ENCODE measurements at regions not wholly inside any gene's neighbourhood (a gene's known extent, or its start where the extent isn't known, plus 50 kb on each side); places are given as distances from the start of the nearest gene placed in this dataset. TPM values are rescaled to one million over a fixed set of nuclear protein-coding genes. Genes with fewer than 3 reads are reported as not detected.
"Not testable (repeated sequence)": the region's sequence is repeated elsewhere in the genome, so short reads cannot be mapped to it uniquely, and the experiment has no call there.

- no CpG with 5 or more reads among the region's 74 CpGs for whole genome bisulfite sequencing (ENCODE audit: low lambda C conversion rate, missing lambda C conversion rate)
- not testable (repeated sequence) for DNase-seq (ENCODE audit: low spot score); H2AFZ ChIP-seq
Measured at GRCh38 chr2:90325796-90326353, 1634.4 kb downstream of the RPIA start.

DNA sequence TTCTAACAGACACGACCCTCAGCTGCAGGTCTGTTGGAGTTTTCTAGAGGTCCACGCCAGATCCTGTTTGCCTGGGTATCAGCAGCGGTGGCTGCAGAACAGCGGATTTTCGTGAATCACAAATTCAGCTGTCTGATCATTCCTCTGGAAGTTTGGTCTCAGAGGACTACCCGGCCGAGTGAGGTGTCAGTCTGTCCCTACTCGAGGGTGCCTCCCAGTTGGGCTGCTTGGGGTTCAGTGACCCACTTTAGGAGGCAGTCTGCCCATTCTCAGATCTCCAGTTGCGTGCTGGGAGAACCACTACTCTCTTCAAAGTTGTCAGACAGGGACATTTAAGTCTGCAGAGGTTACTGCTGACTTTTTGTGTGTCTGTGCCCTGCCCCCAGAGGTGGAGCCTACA is 1664.1 kb downstream of the RPIA start:
- WGBS (ENCODE audit: low lambda C conversion rate, missing lambda C conversion rate), result 66% methylated on average over 8 of the region's 9 CpGs
- not testable (repeated sequence) for H3K36me3 ChIP-seq (replicated peaks; ENCODE audit: insufficient read depth, low read depth)

More at GRCh38 chr2:90325796-90326353, 1634.4 kb downstream of the RPIA start:
- not testable (repeated sequence) for H3K36me3 ChIP-seq (replicated peaks; ENCODE audit: insufficient read depth, low read depth); H3K9me2 ChIP-seq (replicated peaks; ENCODE audit: insufficient read depth); H3K27me3 ChIP-seq; H3K27ac ChIP-seq; H3K9me3 ChIP-seq (ENCODE audit: low read depth); H3K4me2 ChIP-seq; H3K79me2 ChIP-seq; H3K4me3 ChIP-seq; H4K20me1 ChIP-seq (ENCODE audit: insufficient read depth, poor library complexity, severe bottlenecking); H3K4me1 ChIP-seq (ENCODE audit: insufficient read depth)

DNA sequence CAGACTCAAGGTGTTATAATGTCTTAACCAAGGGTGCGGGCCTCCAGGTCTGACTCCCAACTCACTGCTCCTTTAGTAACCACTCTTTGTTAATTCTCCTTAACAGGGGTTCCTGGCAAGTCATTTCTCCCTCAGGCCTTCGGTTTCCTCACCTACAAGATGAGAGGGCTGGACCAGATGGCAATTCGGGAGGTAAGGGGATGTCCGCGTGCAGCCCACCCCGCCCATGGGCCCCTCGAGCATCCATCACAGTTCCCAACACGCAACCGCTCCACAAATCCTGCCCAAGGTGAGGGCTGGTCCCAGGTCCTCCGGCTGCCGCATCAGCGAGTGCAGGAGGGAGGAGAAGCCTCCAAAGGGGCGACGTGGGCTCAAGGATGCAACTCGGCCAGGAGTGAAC is 1667.9 kb downstream of the RPIA start:
- H2AFZ ChIP-seq; H3K9me2 ChIP-seq (replicated peaks; ENCODE audit: insufficient read depth); H3K27me3 ChIP-seq; H3K36me3 ChIP-seq (replicated peaks; ENCODE audit: insufficient read depth, low read depth); H3K79me2 ChIP-seq; H3K4me2 ChIP-seq; H3K9me3 ChIP-seq (ENCODE audit: low read depth); DNase-seq (ENCODE audit: low spot score); H3K27ac ChIP-seq; H3K4me3 ChIP-seq; H3K4me1 ChIP-seq (ENCODE audit: insufficient read depth); H4K20me1 ChIP-seq (ENCODE audit: insufficient read depth, poor library complexity, severe bottlenecking): not testable (repeated sequence)
- WGBS (ENCODE audit: low lambda C conversion rate, missing lambda C conversion rate), result 78% methylated on average over 7 of the region's 15 CpGs

More for the DNA sequence above, 1664.1 kb downstream of the RPIA start:
- not testable (repeated sequence) for H3K4me1 ChIP-seq (ENCODE audit: insufficient read depth); H3K4me3 ChIP-seq; DNase-seq (ENCODE audit: low spot score); H2AFZ ChIP-seq; H3K9me2 ChIP-seq (replicated peaks; ENCODE audit: insufficient read depth); H3K9me3 ChIP-seq (ENCODE audit: low read depth); H3K27me3 ChIP-seq; H3K4me2 ChIP-seq; H3K27ac ChIP-seq; H4K20me1 ChIP-seq (ENCODE audit: insufficient read depth, poor library complexity, severe bottlenecking); H3K79me2 ChIP-seq

DNA sequence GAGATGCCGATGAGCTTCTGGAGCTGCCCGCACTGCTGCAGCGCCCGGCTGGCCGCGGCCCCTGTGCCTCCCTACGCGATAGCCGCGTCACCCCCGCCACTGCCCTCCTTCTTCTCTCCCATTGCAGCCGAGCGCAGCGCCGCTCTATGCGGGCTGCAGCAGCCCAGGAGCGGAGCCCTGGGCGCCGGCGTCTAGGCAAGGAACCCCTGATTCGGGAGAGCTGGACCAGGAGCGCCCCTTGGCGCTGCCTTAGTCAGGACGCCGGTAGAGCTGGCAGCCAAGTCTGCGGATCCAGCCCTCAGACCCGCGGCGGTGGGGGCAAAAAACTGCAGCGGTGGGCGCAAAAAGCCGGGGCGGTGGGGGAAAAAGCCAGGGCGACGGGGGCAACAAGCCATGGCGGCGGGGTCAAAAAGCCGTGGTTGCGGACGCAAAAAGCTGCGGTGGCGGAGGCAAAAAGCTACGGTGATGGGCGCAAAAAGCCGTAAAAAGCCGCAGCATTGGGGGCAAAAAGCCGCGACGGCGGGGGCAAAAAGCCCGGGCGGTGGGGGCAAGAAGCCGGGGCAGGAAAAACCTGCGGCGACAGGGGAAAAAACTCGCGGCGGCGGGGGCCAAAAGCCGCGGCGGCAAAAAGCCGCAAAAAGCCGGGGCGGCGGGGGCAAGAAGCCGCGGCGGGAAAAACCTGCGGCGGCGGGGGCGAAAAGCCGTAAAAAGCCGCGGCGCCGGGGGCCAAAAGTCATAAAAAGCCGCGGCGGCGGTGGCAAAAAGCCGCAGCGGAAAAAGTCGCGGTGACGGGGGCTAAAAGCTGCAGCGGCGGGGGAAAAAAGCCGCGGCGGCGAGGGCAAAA is 1668.6 kb downstream of the RPIA start:
- not testable (repeated sequence) for H4K20me1 ChIP-seq (ENCODE audit: insufficient read depth, poor library complexity, severe bottlenecking); H3K4me1 ChIP-seq (ENCODE audit: insufficient read depth); H3K9me2 ChIP-seq (replicated peaks; ENCODE audit: insufficient read depth); H3K4me3 ChIP-seq; H3K4me2 ChIP-seq; H3K79me2 ChIP-seq; H2AFZ ChIP-seq; H3K9me3 ChIP-seq (ENCODE audit: low read depth); H3K27ac ChIP-seq; H3K27me3 ChIP-seq; H3K36me3 ChIP-seq (replicated peaks; ENCODE audit: insufficient read depth, low read depth); DNase-seq (ENCODE audit: low spot score)
- whole genome bisulfite sequencing (ENCODE audit: low lambda C conversion rate, missing lambda C conversion rate), result no CpG with 5 or more reads among the region's 93 CpGs

GRCh38 chr2:90360731-90361035 is 1669.2 kb downstream of the RPIA start:
- not testable (repeated sequence) for H3K4me1 ChIP-seq (ENCODE audit: insufficient read depth); H3K9me2 ChIP-seq (replicated peaks; ENCODE audit: insufficient read depth); H3K4me2 ChIP-seq; H4K20me1 ChIP-seq (ENCODE audit: insufficient read depth, poor library complexity, severe bottlenecking); H3K36me3 ChIP-seq (replicated peaks; ENCODE audit: insufficient read depth, low read depth); H3K9me3 ChIP-seq (ENCODE audit: low read depth); H3K27ac ChIP-seq; H3K4me3 ChIP-seq; DNase-seq (ENCODE audit: low spot score); H3K79me2 ChIP-seq; H3K27me3 ChIP-seq; H2AFZ ChIP-seq
- WGBS (ENCODE audit: low lambda C conversion rate, missing lambda C conversion rate), result 95% methylated on average over 20 of the region's 30 CpGs

Small RNA genes lying in the stretch of these regions (small RNA-seq; reads per million reads assigned to genes)
- gene AC233263.1, result not detected
- not detected for gene AC233263.2
- not detected for gene IGKV1D-35
- not detected for gene IGKV2D-19
- gene IGKV2D-36, result not detected
- not detected for gene IGKV2D-38
- not detected for gene IGKV3D-25
